NCI-H1417 treated with DMSO at 0.1 percent for 48 hours (cell line): ENCODE measurements at regions not wholly inside any gene's neighbourhood (a gene's known extent, or its start where the extent isn't known, plus 50 kb on each side); places are given as distances from the start of the nearest gene placed in this dataset.
A peak's percentile ranks its signal among the peaks of the same experiment; 100 is the strongest.
"Not testable (repeated sequence)": the region's sequence is repeated elsewhere in the genome, so short reads cannot be mapped to it uniquely, and the experiment has no call there.

ENCODE experiments used
- DNase-seq: peaks from one replicate; lab custom pipeline; 2025; lab: John Stamatoyannopoulos, UW

- no peak for DNase-seq
These were observed 107.3 kb downstream of the MINAR1 start for GRCh38 chr15:79539401-79539800.

- no peak for DNase-seq
These were observed 108.4 kb downstream of the MINAR1 start for GRCh38 chr15:79540551-79540950.

GRCh38 chr15:79541196-79541595 is 109.1 kb downstream of the MINAR1 start:
- no peak for DNase-seq

GRCh38 chr15:79543097-79543496 is 111.0 kb downstream of the MINAR1 start:
- DNase-seq, result no peak

- no peak for DNase-seq
These were observed 117.1 kb downstream of the MINAR1 start for GRCh38 chr15:79549196-79549595.

- no peak for DNase-seq
These were observed 128.2 kb downstream of the MINAR1 start for GRCh38 chr15:79560384-79560783.

- DNase-seq, result no peak
These were observed 129.8 kb downstream of the MINAR1 start for GRCh38 chr15:79561982-79562381.

GRCh38 chr15:79562403-79562815 is 130.3 kb downstream of the MINAR1 start:
- DNase-seq, result no peak

GRCh38 chr15:79562899-79563298 is 130.8 kb downstream of the MINAR1 start:
- DNase-seq, result no peak

- no peak for DNase-seq
These were observed 137.9 kb downstream of the MINAR1 start for GRCh38 chr15:79570004-79570403.

- no peak for DNase-seq
These were observed 140.7 kb downstream of the MINAR1 start for GRCh38 chr15:79572691-79573404.

GRCh38 chr15:79574431-79575273 is 142.5 kb downstream of the MINAR1 start:
- DNase-seq, result not testable (repeated sequence)

- no peak for DNase-seq
These were observed 150.5 kb downstream of the MINAR1 start for GRCh38 chr15:79582650-79583049.

- no peak for DNase-seq
These were observed 160.0 kb downstream of the MINAR1 start for GRCh38 chr15:79592126-79592525.

GRCh38 chr15:79593119-79593869 is 161.2 kb downstream of the MINAR1 start:
- DNase-seq, result no peak

GRCh38 chr15:79595306-79595705 is 163.2 kb downstream of the MINAR1 start:
- DNase-seq, result no peak

GRCh38 chr15:79595995-79596622 is 164.0 kb downstream of the MINAR1 start:
- DNase-seq, result peak; percentile 57

- DNase-seq, result no peak
These were observed 166.5 kb downstream of the MINAR1 start for GRCh38 chr15:79598639-79599038.

- no peak for DNase-seq
These were observed 169.4 kb downstream of the MINAR1 start for GRCh38 chr15:79601405-79602086.

- DNase-seq, result no peak
These were observed 170.0 kb downstream of the MINAR1 start for GRCh38 chr15:79602180-79602579.

- DNase-seq, result no peak
These were observed 170.6 kb downstream of the MINAR1 start for GRCh38 chr15:79602731-79603130.
